ENCODE measurements at regions not wholly inside any gene's neighbourhood (a gene's known extent, or its start where the extent isn't known, plus 50 kb on each side); places are given as distances from the start of the nearest gene placed in this dataset.

GRCh38 chr2:120831086-120831485, 95.4 kb downstream of the GLI2 start:
- TF ChIP-seq CREB1 (IDR thresholded peaks at IDR 0.05; ENCODE audit: low read depth) (no peak), TAF1 (IDR thresholded peaks at IDR 0.05; ENCODE audit: low read depth) (no peak)
